Caco-2 (cell line): ENCODE measurements at regions not wholly inside any gene's neighbourhood (a gene's known extent, or its start where the extent isn't known, plus 50 kb on each side); places are given as distances from the start of the nearest gene placed in this dataset.

Experiments used
- BruUV-seq: library from RNA; stranded (reverse); fragments of 400-500 nt; replicated peaks from 2 replicates; lab custom pipeline; 2021; lab: Mats Ljungman, UMichigan
- CTCF ChIA-PET: fragments of 300-600 bp; sonication (Branson Sonifier 250); formaldehyde crosslinking; loops from one replicate; lab custom pipeline; 2022; ENCODE audit warnings: antibody characterized with exemption; lab: Charles Lee
- POLR2A ChIA-PET: fragments of 300-600 bp; sonication (Branson Sonifier 250); formaldehyde crosslinking; loops from one replicate; lab custom pipeline; 2022; ENCODE audit warnings: antibody characterized with exemption; lab: Charles Lee
- DNase-seq, 2 experiments: peaks; one replicate each; pipeline versions ENCODE4 v3.0.0 to v3.0.0-alpha.2; 2020 to 2022
- H3K27me3 ChIP-seq: replicated peaks from 2 replicates; pipeline ENCODE4 v1.6.0; 2011; ENCODE audit warnings: low read length; ENCODE audit not compliant: control insufficient read depth, insufficient read depth
- H3K36me3 ChIP-seq: 2 replicates; pipeline ENCODE4 v1.5.1; 2011; ENCODE audit warnings: low read length; ENCODE audit not compliant: control insufficient read depth, insufficient read depth
- H3K4me1 ChIP-seq: fragments of 250-450 bp; sonication (Bioruptor Pico); 2 replicates; pipeline ENCODE4 v1.5.1; 2020; ENCODE audit warnings: mild to moderate bottlenecking
- H3K4me3 ChIP-seq: 2 replicates; pipeline ENCODE4 v1.5.1; 2011; ENCODE audit warnings: low read depth, mild to moderate bottlenecking, control low read depth, low read length
- H3K9me3 ChIP-seq: fragments of 250-450 bp; sonication (Bioruptor Pico); 2 replicates; pipeline ENCODE4 v1.5.1; 2020; ENCODE audit warnings: mild to moderate bottlenecking, moderate library complexity
- H3K27ac Mint-ChIP-seq: one replicate; pipeline ENCODE4 v1.8.0; 2022; ENCODE audit warnings: mixed read lengths; ENCODE audit not compliant: unreplicated experiment
- H3K27me3 Mint-ChIP-seq: one replicate; pipeline ENCODE4 v1.8.0; 2022; ENCODE audit warnings: mixed read lengths; ENCODE audit not compliant: insufficient read depth, unreplicated experiment
- H3K36me3 Mint-ChIP-seq: one replicate; pipeline ENCODE4 v1.8.0; 2022; ENCODE audit warnings: mild to moderate bottlenecking, mixed read lengths; ENCODE audit not compliant: insufficient read depth, unreplicated experiment
- H3K4me1 Mint-ChIP-seq: one replicate; pipeline ENCODE4 v1.8.0; 2022; ENCODE audit warnings: low read depth, mixed read lengths; ENCODE audit not compliant: unreplicated experiment
- H3K4me3 Mint-ChIP-seq: one replicate; pipeline ENCODE4 v1.8.0; 2022; ENCODE audit warnings: mild to moderate bottlenecking, moderate library complexity, mixed read lengths; ENCODE audit not compliant: unreplicated experiment
- H3K9me3 Mint-ChIP-seq: one replicate; pipeline ENCODE4 v1.8.0; 2022; ENCODE audit warnings: mixed read lengths; ENCODE audit not compliant: unreplicated experiment
- CTCF ChIP-seq, 2 experiments: fragments of 200-600 bp in 1 of 2; IDR thresholded peaks; 1 replicate in 1 of 2; 2 replicates in 1 of 2; pipeline versions ENCODE4 v1.5.1 to v1.8.0; 2011 to 2022; ENCODE audit warnings: antibody characterized with exemption in 1 of 2, control low read depth in 1 of 2, inconsistent platforms in 1 of 2, low read depth in 1 of 2, low read length in 1 of 2, mild to moderate bottlenecking in 1 of 2, moderate library complexity in 1 of 2; ENCODE audit not compliant: insufficient read depth in 1 of 2, severe bottlenecking in 1 of 2, unreplicated experiment in 1 of 2
- intact Hi-C: fragments of 100-400 bp; cut with micrococcal nuclease; formaldehyde crosslinking; loops from one replicate; pipeline ENCODE4 v1.10.0; 2022; ENCODE audit not compliant: unreplicated experiment

GRCh38 chr3:41116851-41117250 is 82.5 kb upstream of the CTNNB1 start:
- Mint-ChIP-seq H3K9me3 (no peaks in the 10 kb centered on the region), H3K27ac (no peak overlapping the region), H3K36me3 (no peaks in the 10 kb centered on the region), H3K27me3 (no peaks in the 10 kb centered on the region), H3K4me3 (no peak overlapping the region), H3K4me1 (peaks cover 26% of the 10 kb centered on the region)
- H3K4me3 ChIP-seq, result no peak overlapping the region
- no peak for TF ChIP-seq CTCF (IDR thresholded peaks at IDR 0.05; ENCODE audit: insufficient read depth in 1 of 2, low read depth in 1 of 2, low read length in 1 of 2, severe bottlenecking in 1 of 2, unreplicated experiment in 1 of 2)
- no peak for DNase-seq
- no peaks in the 10 kb centered on the region for H3K36me3 ChIP-seq
- ChIA-PET CTCF (no interaction called here), POLR2A (no interaction called here)
- BruUV-seq, result no TSS peak
- peaks cover 7% of the 10 kb centered on the region; the same call in 1 of the 2 replicates for H3K4me1 ChIP-seq
- H3K9me3 ChIP-seq, result no peaks in the 10 kb centered on the region
- no peaks in the 10 kb centered on the region for H3K27me3 ChIP-seq
- intact Hi-C loops, result no loop called here

DNA sequence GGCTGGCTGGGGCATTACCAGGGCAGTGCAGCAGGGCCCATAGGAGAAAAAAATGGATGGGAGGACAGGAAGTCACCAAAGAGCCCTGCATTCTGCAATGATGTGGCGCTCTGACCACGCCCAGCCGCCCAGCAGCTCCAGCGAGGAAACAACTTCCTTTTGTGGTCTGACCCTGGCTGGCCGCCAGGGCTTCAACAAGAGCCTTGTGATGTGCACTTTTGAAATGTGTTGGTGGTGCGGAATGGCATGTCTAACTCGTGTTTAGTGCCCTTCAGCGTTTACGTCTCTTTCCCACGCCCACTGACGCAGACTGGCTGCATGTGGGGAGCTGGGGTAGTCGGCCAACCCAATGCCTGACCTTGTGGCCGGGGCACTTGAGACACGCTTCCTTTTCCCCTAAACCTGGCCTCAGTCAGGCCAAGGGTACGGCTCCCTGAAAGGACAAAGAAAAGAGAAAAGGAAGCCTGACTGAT is 81.9 kb upstream of the CTNNB1 start:
- H3K4me3 Mint-ChIP-seq, result no peak overlapping the region
- Histone ChIP-seq H3K4me1 (peaks cover 7% of the 10 kb centered on the region; the same call in 1 of the 2 replicates), H3K27me3 (no peaks in the 10 kb centered on the region), H3K4me3 (no peak overlapping the region), H3K36me3 (no peaks in the 10 kb centered on the region), H3K9me3 (no peaks in the 10 kb centered on the region)
- no peak for TF ChIP-seq CTCF (IDR thresholded peaks at IDR 0.05; ENCODE audit: insufficient read depth in 1 of 2, low read depth in 1 of 2, low read length in 1 of 2, severe bottlenecking in 1 of 2, unreplicated experiment in 1 of 2)
- no peaks in the 10 kb centered on the region for H3K9me3 Mint-ChIP-seq
- BruUV-seq, result no TSS peak
- POLR2A ChIA-PET, result no interaction called here
- CTCF ChIA-PET, result no interaction called here
- intact Hi-C loops, result no loop called here
- no peaks in the 10 kb centered on the region for H3K27me3 Mint-ChIP-seq
- H3K36me3 Mint-ChIP-seq, result no peaks in the 10 kb centered on the region
- H3K4me1 Mint-ChIP-seq, result peaks cover 26% of the 10 kb centered on the region
- DNase-seq, result no peak
- H3K27ac Mint-ChIP-seq, result no peak overlapping the region

GRCh38 chr3:41118461-41119390 is 80.6 kb upstream of the CTNNB1 start:
- H3K4me3 Mint-ChIP-seq, result no peak overlapping the region
- H3K27ac Mint-ChIP-seq, result no peak overlapping the region
- Histone ChIP-seq H3K9me3 (no peaks in the 10 kb centered on the region), H3K36me3 (no peaks in the 10 kb centered on the region), H3K4me3 (no peak overlapping the region), H3K4me1 (peaks cover 7% of the 10 kb centered on the region; the same call in 1 of the 2 replicates), H3K27me3 (no peaks in the 10 kb centered on the region)
- no peak for TF ChIP-seq CTCF (IDR thresholded peaks at IDR 0.05; ENCODE audit: insufficient read depth in 1 of 2, low read depth in 1 of 2, low read length in 1 of 2, severe bottlenecking in 1 of 2, unreplicated experiment in 1 of 2)
- BruUV-seq, result no TSS peak
- peaks cover 26% of the 10 kb centered on the region for H3K4me1 Mint-ChIP-seq
- no peaks in the 10 kb centered on the region for H3K27me3 Mint-ChIP-seq
- no peak for DNase-seq
- intact Hi-C loops, result no loop called here
- no peaks in the 10 kb centered on the region for H3K9me3 Mint-ChIP-seq
- POLR2A ChIA-PET, result no interaction called here
- CTCF ChIA-PET, result no interaction called here
- H3K36me3 Mint-ChIP-seq, result no peaks in the 10 kb centered on the region
